ENCODE measurements at regions not wholly inside any gene's neighbourhood (a gene's known extent, or its start where the extent isn't known, plus 50 kb on each side); places are given as distances from the start of the nearest gene placed in this dataset.

DNA sequence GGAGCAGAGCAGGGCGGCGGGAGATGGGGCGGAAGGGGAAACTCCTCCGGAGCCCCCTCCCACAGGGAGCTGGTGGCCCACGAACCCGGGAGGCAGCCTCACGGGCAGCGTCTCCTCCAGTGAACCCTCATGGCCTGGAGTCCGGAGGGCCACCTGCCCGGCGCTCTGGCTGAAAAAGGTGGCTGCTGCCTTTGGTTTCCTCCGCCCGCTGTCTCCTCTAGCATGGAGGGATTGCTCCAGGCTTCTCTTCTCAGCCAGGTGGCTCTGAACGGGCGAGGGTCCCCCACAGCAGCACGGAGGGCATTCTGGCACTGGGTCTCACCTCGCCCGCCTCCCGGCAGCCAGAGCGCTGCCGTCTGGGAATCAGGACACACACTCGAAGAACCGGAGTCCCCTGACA lies 177.3 kb upstream of the PFKP start:
- TF ChIP-seq POLR2A (IDR thresholded peaks at IDR 0.05) = no peak
- TF ChIP-seq, protein P1, sequence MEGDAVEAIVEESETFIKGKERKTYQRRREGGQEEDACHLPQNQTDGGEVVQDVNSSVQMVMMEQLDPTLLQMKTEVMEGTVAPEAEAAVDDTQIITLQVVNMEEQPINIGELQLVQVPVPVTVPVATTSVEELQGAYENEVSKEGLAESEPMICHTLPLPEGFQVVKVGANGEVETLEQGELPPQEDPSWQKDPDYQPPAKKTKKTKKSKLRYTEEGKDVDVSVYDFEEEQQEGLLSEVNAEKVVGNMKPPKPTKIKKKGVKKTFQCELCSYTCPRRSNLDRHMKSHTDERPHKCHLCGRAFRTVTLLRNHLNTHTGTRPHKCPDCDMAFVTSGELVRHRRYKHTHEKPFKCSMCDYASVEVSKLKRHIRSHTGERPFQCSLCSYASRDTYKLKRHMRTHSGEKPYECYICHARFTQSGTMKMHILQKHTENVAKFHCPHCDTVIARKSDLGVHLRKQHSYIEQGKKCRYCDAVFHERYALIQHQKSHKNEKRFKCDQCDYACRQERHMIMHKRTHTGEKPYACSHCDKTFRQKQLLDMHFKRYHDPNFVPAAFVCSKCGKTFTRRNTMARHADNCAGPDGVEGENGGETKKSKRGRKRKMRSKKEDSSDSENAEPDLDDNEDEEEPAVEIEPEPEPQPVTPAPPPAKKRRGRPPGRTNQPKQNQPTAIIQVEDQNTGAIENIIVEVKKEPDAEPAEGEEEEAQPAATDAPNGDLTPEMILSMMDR (IDR thresholded peaks at IDR 0.05) = no peak

All from right lobe of liver (tissue), 4 donors.